GM12892 (cell line): ENCODE measurements at regions not wholly inside any gene's neighbourhood (a gene's known extent, or its start where the extent isn't known, plus 50 kb on each side); places are given as distances from the start of the nearest gene placed in this dataset.

ENCODE experiments used
- POLR2A ChIP-seq: IDR thresholded peaks from 2 replicates; pipeline ENCODE4 v1.6.1; 2011; ENCODE audit warnings: low read depth, low read length, control low read depth
- TAF1 ChIP-seq: IDR thresholded peaks from 2 replicates; pipeline ENCODE4 v1.6.1; 2011; ENCODE audit warnings: low read depth, mild to moderate bottlenecking, control low read depth, low read length, borderline replicate concordance

- TF ChIP-seq POLR2A (no peak), TAF1 (no peak)
Measured at GRCh38 chr6:79788756-79789155, 157.6 kb downstream of the SH3BGRL2 start.
